ENCODE measurements at regions not wholly inside any gene's neighbourhood (a gene's known extent, or its start where the extent isn't known, plus 50 kb on each side); places are given as distances from the start of the nearest gene placed in this dataset.

DNA sequence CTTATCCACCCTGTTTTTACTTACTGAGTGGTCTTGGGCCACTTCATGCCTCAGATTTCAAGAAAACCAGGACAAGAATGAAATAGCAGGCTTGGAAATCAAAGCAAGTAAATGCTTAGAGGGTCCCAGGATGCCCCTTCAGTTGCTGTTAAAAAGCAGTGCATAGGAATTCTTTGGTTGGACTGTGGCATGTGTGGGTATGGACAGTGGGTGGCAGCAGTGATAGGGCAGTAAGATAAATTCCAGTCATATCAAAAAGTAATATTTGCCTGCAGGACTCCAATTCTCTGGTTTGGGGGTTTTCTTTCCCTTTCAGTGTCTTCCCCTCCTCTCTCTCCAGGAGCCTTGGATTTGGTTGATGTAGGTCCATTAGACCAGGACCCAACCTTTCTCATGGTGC, 306.7 kb upstream of the CLINT1 start:
- TF ChIP-seq CTCF (conservative IDR thresholded peaks at IDR 0.05 in 1 of 2, IDR thresholded peaks at IDR 0.05 in 1 of 2; ENCODE audit: extremely low read depth in 1 of 2, insufficient read depth in 1 of 2, low read depth in 1 of 2, low read length in 2 of 2) (peak; percentile 7 to 19), EZH2 (IDR thresholded peaks at IDR 0.05; ENCODE audit: borderline replicate concordance, low read length) (no peak)
